Hepatocyte (in vitro differentiated cells): ENCODE measurements at regions not wholly inside any gene's neighbourhood (a gene's known extent, or its start where the extent isn't known, plus 50 kb on each side); places are given as distances from the start of the nearest gene placed in this dataset.

ENCODE experiments used
- DNase-seq: peaks from one replicate; pipeline ENCODE4 v3.0.0-alpha.2; 2016; ENCODE audit warnings: low spot score
- H2AFZ ChIP-seq: fragments of 200-600 bp; sonication (generic); 2 replicates; pipeline ENCODE4 v1.6.0; 2016; ENCODE audit warnings: antibody characterized with exemption, mild to moderate bottlenecking
- H3K27ac ChIP-seq: fragments of 200-600 bp; sonication (generic); 2 replicates; pipeline ENCODE4 v1.5.1; 2016; ENCODE audit warnings: mild to moderate bottlenecking
- H3K27me3 ChIP-seq: fragments of 200-600 bp; sonication (generic); 2 replicates; pipeline ENCODE4 v1.6.1; 2016
- H3K36me3 ChIP-seq: fragments of 200-600 bp; sonication (generic); replicated peaks from 2 replicates; pipeline ENCODE4 v1.5.1; 2016; ENCODE audit warnings: low read depth; ENCODE audit not compliant: insufficient read depth
- H3K4me1 ChIP-seq: fragments of 200-600 bp; sonication (generic); 2 replicates; pipeline ENCODE4 v1.5.1; 2016; ENCODE audit warnings: mild to moderate bottlenecking, moderate library complexity; ENCODE audit not compliant: insufficient read depth
- H3K4me2 ChIP-seq: fragments of 200-600 bp; sonication (generic); 2 replicates; pipeline ENCODE4 v1.6.0; 2016
- H3K4me3 ChIP-seq: fragments of 200-600 bp; sonication (generic); 2 replicates; pipeline ENCODE4 v1.5.1; 2016; ENCODE audit warnings: mild to moderate bottlenecking
- H3K79me2 ChIP-seq: fragments of 200-600 bp; sonication (generic); 2 replicates; pipeline ENCODE4 v1.6.0; 2017; ENCODE audit warnings: mild to moderate bottlenecking
- H3K9me2 ChIP-seq: fragments of 200-600 bp; sonication (generic); replicated peaks from 2 replicates; pipeline ENCODE4 v1.6.0; 2017; ENCODE audit warnings: mild to moderate bottlenecking; ENCODE audit not compliant: insufficient read depth
- H3K9me3 ChIP-seq: fragments of 200-600 bp; sonication (generic); 2 replicates; pipeline ENCODE4 v1.5.1; 2016; ENCODE audit warnings: low read depth, mild to moderate bottlenecking
- H4K20me1 ChIP-seq: fragments of 200-600 bp; sonication (generic); 2 replicates; pipeline ENCODE4 v1.6.0; 2016; ENCODE audit warnings: mild to moderate bottlenecking; ENCODE audit not compliant: insufficient read depth, poor library complexity, severe bottlenecking
- CTCF ChIP-seq: fragments of 200-600 bp; sonication (generic); IDR thresholded peaks from 2 replicates; pipeline ENCODE4 v1.5.1; 2016; ENCODE audit warnings: antibody characterized with exemption, mild to moderate bottlenecking; ENCODE audit not compliant: poor library complexity
- EZH2 ChIP-seq: fragments of 200-600 bp; sonication (generic); IDR thresholded peaks from 2 replicates; pipeline ENCODE4 v1.6.1; 2016; ENCODE audit warnings: antibody characterized with exemption, mild to moderate bottlenecking, borderline replicate concordance
- EZH2phosphoT487 ChIP-seq: fragments of 200-600 bp; sonication (generic); IDR thresholded peaks from one replicate; pipeline ENCODE4 v1.6.1; 2018; ENCODE audit warnings: antibody characterized with exemption, mild to moderate bottlenecking, low read depth, moderate library complexity; ENCODE audit not compliant: unreplicated experiment, severe bottlenecking
- WGBS: methylation state at CpG from one replicate; pipeline ENCODE4 v1.1.6; 2016; ENCODE audit warnings: low lambda C conversion rate; ENCODE audit errors: missing lambda C conversion rate; 5-methylcytosine and 5-hydroxymethylcytosine counted together

GRCh38 chr5:124856726-124857125, 110.3 kb upstream of the ZNF608 start:
- no peak overlapping the region for H3K4me3 ChIP-seq
- no peaks in the 10 kb centered on the region for H3K36me3 ChIP-seq
- H2AFZ ChIP-seq, result no peak overlapping the region
- DNase-seq, result no peak
- H3K9me2 ChIP-seq, result no peaks in the 10 kb centered on the region
- no peaks in the 10 kb centered on the region for H3K27me3 ChIP-seq
- no peaks in the 10 kb centered on the region for H4K20me1 ChIP-seq
- TF ChIP-seq EZH2phosphoT487, result no peak
- no peak for TF ChIP-seq CTCF
- no peak for TF ChIP-seq EZH2
- H3K79me2 ChIP-seq, result no peaks in the 10 kb centered on the region
- H3K9me3 ChIP-seq, result no peaks in the 10 kb centered on the region
- no peaks in the 10 kb centered on the region for H3K4me1 ChIP-seq
- H3K4me2 ChIP-seq, result no peak overlapping the region
- 91% methylated on average over 3 of the region's 3 CpGs for WGBS
- H3K27ac ChIP-seq, result no peak overlapping the region

GRCh38 chr5:124858612-124859011, 112.2 kb upstream of the ZNF608 start:
- no peak for DNase-seq
- Histone ChIP-seq H3K4me2 (peak overlapping the region; percentile 24), H2AFZ (no peak overlapping the region), H4K20me1 (no peaks in the 10 kb centered on the region), H3K79me2 (no peaks in the 10 kb centered on the region), H3K9me3 (no peaks in the 10 kb centered on the region), H3K36me3 (no peaks in the 10 kb centered on the region), H3K9me2 (no peaks in the 10 kb centered on the region), H3K4me1 (no peaks in the 10 kb centered on the region), H3K4me3 (no peak overlapping the region), H3K27me3 (no peaks in the 10 kb centered on the region), H3K27ac (no peak overlapping the region)
- TF ChIP-seq CTCF (no peak), EZH2phosphoT487 (no peak), EZH2 (no peak)
- 78% methylated on average over 2 of the region's 2 CpGs for WGBS

GRCh38 chr5:124859027-124859426, 112.6 kb upstream of the ZNF608 start:
- Histone ChIP-seq H3K27me3 (no peaks in the 10 kb centered on the region), H4K20me1 (no peaks in the 10 kb centered on the region), H2AFZ (no peak overlapping the region), H3K4me1 (no peaks in the 10 kb centered on the region), H3K27ac (no peak overlapping the region), H3K9me2 (no peaks in the 10 kb centered on the region), H3K9me3 (no peaks in the 10 kb centered on the region), H3K79me2 (no peaks in the 10 kb centered on the region), H3K4me3 (no peak overlapping the region), H3K36me3 (no peaks in the 10 kb centered on the region), H3K4me2 (peak overlapping the region; percentile 24)
- WGBS, result 71% methylated on average over 4 of the region's 4 CpGs
- DNase-seq, result no peak
- TF ChIP-seq EZH2phosphoT487 (no peak), EZH2 (no peak), CTCF (no peak)

- Histone ChIP-seq H3K4me2 (no peak overlapping the region), H3K9me2 (no peaks in the 10 kb centered on the region), H3K4me3 (no peak overlapping the region), H3K27me3 (no peaks in the 10 kb centered on the region), H3K36me3 (no peaks in the 10 kb centered on the region), H2AFZ (no peak overlapping the region), H3K9me3 (no peaks in the 10 kb centered on the region), H3K27ac (no peak overlapping the region), H3K79me2 (no peaks in the 10 kb centered on the region), H4K20me1 (no peaks in the 10 kb centered on the region), H3K4me1 (no peaks in the 10 kb centered on the region)
- 84% methylated on average over 3 of the region's 3 CpGs for WGBS
- TF ChIP-seq CTCF (no peak), EZH2phosphoT487 (no peak)
- no peak for DNase-seq
These were observed 113.3 kb upstream of the ZNF608 start for GRCh38 chr5:124859556-124860290.
